Neural cell (in vitro differentiated cells): ENCODE measurements at regions not wholly inside any gene's neighbourhood (a gene's known extent, or its start where the extent isn't known, plus 50 kb on each side); places are given as distances from the start of the nearest gene placed in this dataset.

ENCODE experiments used
- H2AFZ ChIP-seq: fragments of 200-600, 300-800 bp; sonication (generic), shearing (Covaris generic); 2 replicates; pipeline ENCODE4 v1.6.0; 2014; ENCODE audit warnings: low read depth, mild to moderate bottlenecking, antibody characterized with exemption, low read length, moderate library complexity
- H3F3A ChIP-seq: fragments of 200-600 bp; shearing (Covaris generic); 2 replicates; pipeline ENCODE4 v1.6.1; 2016; ENCODE audit warnings: mild to moderate bottlenecking, moderate library complexity, mixed read lengths, antibody characterized with exemption, low read length; ENCODE audit not compliant: insufficient read depth, poor library complexity, severe bottlenecking
- H3K27ac ChIP-seq: fragments of 200-600, 300-800 bp; sonication (generic), shearing (Covaris generic); 2 replicates; pipeline ENCODE4 v1.5.1; 2014; ENCODE audit warnings: mild to moderate bottlenecking, low read length, moderate library complexity
- H3K27me3 ChIP-seq: fragments of 300-800, 200-600 bp; sonication (generic), shearing (Covaris generic); 2 replicates; pipeline ENCODE4 v1.6.0; 2014; ENCODE audit warnings: mild to moderate bottlenecking, low read depth, low read length, moderate library complexity; ENCODE audit not compliant: insufficient read depth
- H3K36me3 ChIP-seq: fragments of 300-800, 200-600 bp; sonication (generic), shearing (Covaris generic); 2 replicates; pipeline ENCODE4 v1.5.1; 2014; ENCODE audit warnings: mild to moderate bottlenecking, antibody characterized with exemption, low read length, moderate library complexity; ENCODE audit not compliant: insufficient read depth
- H3K4me2 ChIP-seq: fragments of 300-800, 200-600 bp; sonication (generic), shearing (Covaris generic); 2 replicates; pipeline ENCODE4 v1.6.0; 2014; ENCODE audit warnings: mild to moderate bottlenecking, low read length
- H3K4me3 ChIP-seq: fragments of 300-800, 200-600 bp; sonication (generic), shearing (Covaris generic); 2 replicates; pipeline ENCODE4 v1.5.1; 2014; ENCODE audit warnings: mild to moderate bottlenecking, low read length, moderate library complexity
- H3K79me2 ChIP-seq: fragments of 200-600 bp; shearing (Covaris generic); replicated peaks from 2 replicates; pipeline ENCODE4 v1.6.0; 2014; ENCODE audit warnings: mild to moderate bottlenecking, low read length, moderate library complexity; ENCODE audit not compliant: insufficient read depth
- H3K9ac ChIP-seq: fragments of 300-800, 200-600 bp; sonication (generic), shearing (Covaris generic); 2 replicates; pipeline ENCODE4 v1.6.1; 2016; ENCODE audit warnings: mild to moderate bottlenecking, low read length, mixed read lengths
- H3K9me2 ChIP-seq: fragments of 200-600 bp; shearing (Covaris generic); 2 replicates; pipeline ENCODE4 v1.6.1; 2016; ENCODE audit warnings: mild to moderate bottlenecking, low read length, mixed read lengths; ENCODE audit not compliant: insufficient read depth
- H3K9me3 ChIP-seq: fragments of 200-600, 300-800 bp; sonication (generic), shearing (Covaris generic); 2 replicates; pipeline ENCODE4 v1.6.1; 2016; ENCODE audit warnings: mild to moderate bottlenecking, mixed run types, low read length, moderate library complexity, mixed read lengths
- H4K20me1 ChIP-seq: fragments of 200-600 bp; shearing (Covaris generic); 2 replicates; pipeline ENCODE4 v1.6.1; 2016; ENCODE audit warnings: mild to moderate bottlenecking, mixed run types; ENCODE audit not compliant: insufficient read depth
- CTCF ChIP-seq: fragments of 450-650 bp; IDR thresholded peaks from 2 replicates; pipeline ENCODE4 v1.5.1; 2014; ENCODE audit warnings: antibody characterized with exemption, mild to moderate bottlenecking, moderate library complexity; ENCODE audit not compliant: poor library complexity, severe bottlenecking
- EP300 ChIP-seq: fragments of 450-650 bp; conservative IDR thresholded peaks from 2 replicates; pipeline ENCODE4 v1.6.1; 2014; ENCODE audit warnings: antibody characterized with exemption, mild to moderate bottlenecking, moderate library complexity; ENCODE audit not compliant: poor library complexity, severe bottlenecking
- EZH2 ChIP-seq: fragments of 200-600, 300-800 bp; shearing (Covaris generic), sonication (generic); IDR thresholded peaks from 2 replicates; pipeline ENCODE4 v1.6.1; 2014; ENCODE audit warnings: antibody characterized with exemption, low read length, borderline replicate concordance, mild to moderate bottlenecking; ENCODE audit not compliant: insufficient read depth, poor library complexity, severe bottlenecking
- MXI1 ChIP-seq: fragments of 450-650 bp; conservative IDR thresholded peaks from 2 replicates; pipeline ENCODE4 v1.6.1; 2014; ENCODE audit warnings: antibody characterized with exemption, mild to moderate bottlenecking; ENCODE audit not compliant: poor library complexity, severe bottlenecking
- POLR2AphosphoS5 ChIP-seq: IDR thresholded peaks from 2 replicates; pipeline ENCODE4 v1.6.1; 2012
- RAD21 ChIP-seq: fragments of 450-650 bp; conservative IDR thresholded peaks from 2 replicates; pipeline ENCODE4 v1.6.1; 2014; ENCODE audit warnings: antibody characterized with exemption, mild to moderate bottlenecking, moderate library complexity
- REST ChIP-seq: IDR thresholded peaks from 2 replicates; pipeline ENCODE4 v1.6.1; 2012; ENCODE audit warnings: borderline replicate concordance
- SMC3 ChIP-seq: fragments of 450-650 bp; conservative IDR thresholded peaks from 2 replicates; pipeline ENCODE4 v1.6.1; 2014; ENCODE audit warnings: antibody characterized with exemption, mild to moderate bottlenecking, moderate library complexity; ENCODE audit not compliant: poor library complexity
- TAF1 ChIP-seq: IDR thresholded peaks from 2 replicates; pipeline ENCODE4 v1.6.1; 2012; ENCODE audit warnings: low read depth

DNA sequence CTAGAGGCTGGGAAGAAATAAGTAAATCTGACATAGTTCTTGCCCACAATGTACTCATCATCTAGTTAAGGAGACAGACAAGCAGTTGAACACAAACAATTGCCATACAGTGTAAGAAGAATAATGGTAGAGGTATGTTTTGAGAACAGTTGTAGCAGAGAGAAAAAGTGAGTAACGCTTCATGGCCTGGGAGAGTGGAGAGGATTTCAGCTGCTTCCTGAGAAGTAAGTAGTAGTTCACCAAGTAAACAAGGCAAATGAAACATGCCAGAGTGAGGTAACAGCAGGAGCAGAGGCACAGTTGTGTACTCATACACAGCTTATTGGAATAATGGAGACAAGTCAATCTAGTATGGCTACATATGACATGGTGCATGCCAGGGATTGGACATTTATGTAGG lies 53.6 kb upstream of the RAP2C start:
- Histone ChIP-seq H3K36me3 (no peaks in the 10 kb centered on the region), H3K27ac (no peak overlapping the region), H3K9me3 (no peaks in the 10 kb centered on the region), H2AFZ (no peak overlapping the region), H3K9ac (no peak overlapping the region), H3F3A (no peaks in the 10 kb centered on the region), H3K4me3 (no peak overlapping the region), H3K27me3 (no peaks in the 10 kb centered on the region), H3K79me2 (no peaks in the 10 kb centered on the region), H4K20me1 (no peaks in the 10 kb centered on the region), H3K9me2 (no peaks in the 10 kb centered on the region), H3K4me2 (no peak overlapping the region)
- TF ChIP-seq MXI1 (no peak), EZH2 (no peak), SMC3 (no peak), REST (no peak), RAD21 (no peak), TAF1 (no peak), POLR2AphosphoS5 (no peak), EP300 (no peak), CTCF (no peak)

DNA sequence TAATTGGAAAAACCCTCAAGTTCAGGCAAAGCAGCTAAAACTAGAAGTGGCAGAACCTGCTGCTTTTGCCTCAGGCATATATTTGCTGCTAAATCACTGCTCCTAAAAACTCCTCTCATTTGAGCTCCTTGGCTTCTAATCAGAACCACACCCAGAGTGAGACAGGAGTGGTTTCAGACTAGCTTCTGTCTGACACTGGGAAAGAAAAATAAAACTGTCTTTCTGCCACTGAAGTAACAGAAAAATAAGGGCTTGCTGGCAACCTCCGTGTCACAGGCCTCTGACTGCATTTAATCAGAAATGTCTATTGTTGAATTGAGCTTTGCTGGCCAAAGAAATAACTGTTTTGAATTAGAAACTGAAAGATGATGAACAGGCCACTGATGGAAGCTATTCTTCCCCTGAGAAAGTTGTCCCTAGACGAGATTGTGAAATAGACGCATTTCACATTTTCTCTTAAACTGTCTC lies 52.1 kb upstream of the RAP2C start:
- TF ChIP-seq CTCF (no peak), EZH2 (no peak), TAF1 (no peak), POLR2AphosphoS5 (no peak), MXI1 (no peak), RAD21 (no peak), EP300 (no peak), SMC3 (no peak), REST (no peak)
- H3K79me2 ChIP-seq = no peaks in the 10 kb centered on the region
- no peaks in the 10 kb centered on the region for H3K9me2 ChIP-seq
- no peak overlapping the region for H3K9ac ChIP-seq
- no peak overlapping the region for H2AFZ ChIP-seq
- no peak overlapping the region for H3K4me2 ChIP-seq
- no peak overlapping the region for H3K4me3 ChIP-seq
- H3F3A ChIP-seq = no peaks in the 10 kb centered on the region
- no peaks in the 10 kb centered on the region for H3K36me3 ChIP-seq
- H3K27ac ChIP-seq = no peak overlapping the region
- H3K27me3 ChIP-seq = no peaks in the 10 kb centered on the region
- no peaks in the 10 kb centered on the region for H4K20me1 ChIP-seq
- no peaks in the 10 kb centered on the region for H3K9me3 ChIP-seq
